SK-N-SH treated with all-trans-retinoic acid at 6 μM for 48 hours (cell line): ENCODE measurements at regions not wholly inside any gene's neighbourhood (a gene's known extent, or its start where the extent isn't known, plus 50 kb on each side); places are given as distances from the start of the nearest gene placed in this dataset.

Experiments
- ESRRG ChIP-seq: fragments of 250-450 bp; sonication (Bioruptor Pico); IDR thresholded peaks from 2 replicates; pipeline ENCODE4 v1.6.1; 2021; ENCODE audit warnings: mild to moderate bottlenecking
- SNAI2 ChIP-seq: fragments of 250-450 bp; sonication (Bioruptor Pico); IDR thresholded peaks from 2 replicates; pipeline ENCODE4 v1.5.0; 2020; ENCODE audit warnings: mild to moderate bottlenecking, moderate library complexity
- ZFP30 ChIP-seq: fragments of 450-650 bp; formaldehyde crosslinking; IDR thresholded peaks from 2 replicates; pipeline ENCODE4 v1.5.0; 2022; ENCODE audit warnings: mild to moderate bottlenecking, moderate library complexity
- TF ChIP-seq, protein P1 (sequence below): fragments of 250-450 bp; sonication (Bioruptor Pico); IDR thresholded peaks from 2 replicates; pipeline ENCODE4 v1.5.0; 2020; ENCODE audit warnings: mild to moderate bottlenecking, moderate library complexity
- TF ChIP-seq, protein P2 (sequence below): fragments of 250-450 bp; sonication (Bioruptor Pico); IDR thresholded peaks from 2 replicates; pipeline ENCODE4 v1.8.0; 2020; ENCODE audit warnings: mild to moderate bottlenecking, moderate library complexity, borderline replicate concordance

DNA sequence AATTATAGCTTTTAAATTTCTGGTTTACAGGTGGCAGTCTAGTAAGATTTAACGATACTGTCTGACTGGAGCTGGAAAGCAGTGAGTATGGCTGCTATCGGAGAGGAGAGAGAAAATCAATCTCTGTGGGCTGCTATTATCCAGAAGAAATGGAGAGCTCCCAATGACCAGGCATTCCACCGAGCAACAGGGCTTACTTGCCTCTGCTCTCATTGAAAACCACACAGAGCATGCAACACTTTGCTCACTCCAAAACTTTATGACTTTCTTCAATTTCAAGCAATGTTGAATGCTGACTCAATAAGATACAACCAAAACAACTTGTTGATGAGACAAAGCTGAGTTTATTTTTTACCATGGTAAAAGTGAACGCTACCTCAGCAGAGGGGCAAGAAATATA is 337.0 kb upstream of the NCAM2 start:
- TF ChIP-seq ESRRG (CRISPR knock-in tag): no peak
- TF ChIP-seq, protein P1, sequence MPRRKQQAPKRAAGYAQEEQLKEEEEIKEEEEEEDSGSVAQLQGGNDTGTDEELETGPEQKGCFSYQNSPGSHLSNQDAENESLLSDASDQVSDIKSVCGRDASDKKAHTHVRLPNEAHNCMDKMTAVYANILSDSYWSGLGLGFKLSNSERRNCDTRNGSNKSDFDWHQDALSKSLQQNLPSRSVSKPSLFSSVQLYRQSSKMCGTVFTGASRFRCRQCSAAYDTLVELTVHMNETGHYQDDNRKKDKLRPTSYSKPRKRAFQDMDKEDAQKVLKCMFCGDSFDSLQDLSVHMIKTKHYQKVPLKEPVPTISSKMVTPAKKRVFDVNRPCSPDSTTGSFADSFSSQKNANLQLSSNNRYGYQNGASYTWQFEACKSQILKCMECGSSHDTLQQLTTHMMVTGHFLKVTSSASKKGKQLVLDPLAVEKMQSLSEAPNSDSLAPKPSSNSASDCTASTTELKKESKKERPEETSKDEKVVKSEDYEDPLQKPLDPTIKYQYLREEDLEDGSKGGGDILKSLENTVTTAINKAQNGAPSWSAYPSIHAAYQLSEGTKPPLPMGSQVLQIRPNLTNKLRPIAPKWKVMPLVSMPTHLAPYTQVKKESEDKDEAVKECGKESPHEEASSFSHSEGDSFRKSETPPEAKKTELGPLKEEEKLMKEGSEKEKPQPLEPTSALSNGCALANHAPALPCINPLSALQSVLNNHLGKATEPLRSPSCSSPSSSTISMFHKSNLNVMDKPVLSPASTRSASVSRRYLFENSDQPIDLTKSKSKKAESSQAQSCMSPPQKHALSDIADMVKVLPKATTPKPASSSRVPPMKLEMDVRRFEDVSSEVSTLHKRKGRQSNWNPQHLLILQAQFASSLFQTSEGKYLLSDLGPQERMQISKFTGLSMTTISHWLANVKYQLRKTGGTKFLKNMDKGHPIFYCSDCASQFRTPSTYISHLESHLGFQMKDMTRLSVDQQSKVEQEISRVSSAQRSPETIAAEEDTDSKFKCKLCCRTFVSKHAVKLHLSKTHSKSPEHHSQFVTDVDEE: no peak
- TF ChIP-seq, protein P2, sequence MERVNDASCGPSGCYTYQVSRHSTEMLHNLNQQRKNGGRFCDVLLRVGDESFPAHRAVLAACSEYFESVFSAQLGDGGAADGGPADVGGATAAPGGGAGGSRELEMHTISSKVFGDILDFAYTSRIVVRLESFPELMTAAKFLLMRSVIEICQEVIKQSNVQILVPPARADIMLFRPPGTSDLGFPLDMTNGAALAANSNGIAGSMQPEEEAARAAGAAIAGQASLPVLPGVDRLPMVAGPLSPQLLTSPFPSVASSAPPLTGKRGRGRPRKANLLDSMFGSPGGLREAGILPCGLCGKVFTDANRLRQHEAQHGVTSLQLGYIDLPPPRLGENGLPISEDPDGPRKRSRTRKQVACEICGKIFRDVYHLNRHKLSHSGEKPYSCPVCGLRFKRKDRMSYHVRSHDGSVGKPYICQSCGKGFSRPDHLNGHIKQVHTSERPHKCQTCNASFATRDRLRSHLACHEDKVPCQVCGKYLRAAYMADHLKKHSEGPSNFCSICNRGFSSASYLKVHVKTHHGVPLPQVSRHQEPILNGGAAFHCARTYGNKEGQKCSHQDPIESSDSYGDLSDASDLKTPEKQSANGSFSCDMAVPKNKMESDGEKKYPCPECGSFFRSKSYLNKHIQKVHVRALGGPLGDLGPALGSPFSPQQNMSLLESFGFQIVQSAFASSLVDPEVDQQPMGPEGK (CRISPR knock-in tag): no peak
- TF ChIP-seq ZFP30 (CRISPR knock-in tag): no peak
- TF ChIP-seq SNAI2 (CRISPR knock-in tag): no peak
